Mesendoderm (in vitro differentiated cells): ENCODE measurements at regions not wholly inside any gene's neighbourhood (a gene's known extent, or its start where the extent isn't known, plus 50 kb on each side); places are given as distances from the start of the nearest gene placed in this dataset.
"Not testable (repeated sequence)": the region's sequence is repeated elsewhere in the genome, so short reads cannot be mapped to it uniquely, and the experiment has no call there.

Experiments used
- DNase-seq: peaks from one replicate; pipeline ENCODE4 v3.0.0; 2013
- H2AK5ac ChIP-seq: 2 replicates; pipeline ENCODE4 v1.6.1; 2013; ENCODE audit warnings: low read length, inconsistent platforms
- H2BK120ac ChIP-seq: 2 replicates; pipeline ENCODE4 v1.6.1; 2013; ENCODE audit warnings: low read depth, mild to moderate bottlenecking, low read length, moderate library complexity, mixed read lengths
- H2BK15ac ChIP-seq: replicated peaks from 2 replicates; pipeline ENCODE4 v1.6.1; 2013; ENCODE audit warnings: low read depth, mild to moderate bottlenecking, moderate library complexity
- H2BK5ac ChIP-seq: 2 replicates; pipeline ENCODE4 v1.6.1; 2013; ENCODE audit warnings: low read length, inconsistent platforms
- H3K18ac ChIP-seq: 2 replicates; pipeline ENCODE4 v1.6.1; 2013; ENCODE audit warnings: mild to moderate bottlenecking, low read length, mixed read lengths
- H3K23ac ChIP-seq: one replicate; pipeline ENCODE4 v1.6.1; 2013; ENCODE audit warnings: low read length
- H3K27ac ChIP-seq: 2 replicates; pipeline ENCODE4 v1.5.1; 2013; ENCODE audit warnings: low read depth, mild to moderate bottlenecking, inconsistent platforms, low read length, moderate library complexity
- H3K27me3 ChIP-seq: 2 replicates; pipeline ENCODE4 v1.6.1; 2013; ENCODE audit warnings: low read length, control low read depth, mild to moderate bottlenecking, inconsistent platforms; ENCODE audit not compliant: insufficient read depth, poor library complexity
- H3K36me3 ChIP-seq: 2 replicates; pipeline ENCODE4 v1.6.1; 2013; ENCODE audit warnings: low read length, inconsistent platforms; ENCODE audit not compliant: control insufficient read depth, insufficient read depth
- H3K4ac ChIP-seq: one replicate; pipeline ENCODE4 v1.6.1; 2013; ENCODE audit warnings: low read depth, mild to moderate bottlenecking, low read length, moderate library complexity
- H3K4me1 ChIP-seq: 2 replicates; pipeline ENCODE4 v1.6.1; 2013; ENCODE audit warnings: low read depth, low read length, inconsistent platforms; ENCODE audit not compliant: control insufficient read depth
- H3K4me2 ChIP-seq: 2 replicates; pipeline ENCODE4 v1.6.1; 2013; ENCODE audit warnings: low read length
- H3K4me3 ChIP-seq: 2 replicates; pipeline ENCODE4 v1.5.1; 2013; ENCODE audit warnings: mild to moderate bottlenecking, low read length
- H3K56ac ChIP-seq: one replicate; pipeline ENCODE4 v1.6.1; 2013; ENCODE audit warnings: low read length
- H3K79me1 ChIP-seq: 2 replicates; pipeline ENCODE4 v1.6.1; 2013; ENCODE audit warnings: low read length, inconsistent platforms
- H3K79me2 ChIP-seq: 2 replicates; pipeline ENCODE4 v1.6.1; 2013; ENCODE audit warnings: mild to moderate bottlenecking, low read length; ENCODE audit not compliant: control insufficient read depth, insufficient read depth
- H3K9ac ChIP-seq: 2 replicates; pipeline ENCODE4 v1.6.1; 2013; ENCODE audit warnings: low read length, inconsistent platforms
- H4K5ac ChIP-seq: one replicate; pipeline ENCODE4 v1.6.1; 2013; ENCODE audit warnings: low read length
- H4K8ac ChIP-seq: one replicate; pipeline ENCODE4 v1.6.1; 2013; ENCODE audit warnings: low read depth, mild to moderate bottlenecking, control low read depth, low read length, moderate library complexity
- WGBS: extraction: QIAGEN DNeasy Blood & Tissue Kit; methylation state at CpG from one replicate; pipeline ENCODE4 v1.1.7; 2013; ENCODE audit warnings: low lambda C conversion rate, missing lambda C conversion rate; ENCODE audit not compliant: insufficient coverage; ENCODE audit errors: extremely low coverage; 5-methylcytosine and 5-hydroxymethylcytosine counted together

DNA sequence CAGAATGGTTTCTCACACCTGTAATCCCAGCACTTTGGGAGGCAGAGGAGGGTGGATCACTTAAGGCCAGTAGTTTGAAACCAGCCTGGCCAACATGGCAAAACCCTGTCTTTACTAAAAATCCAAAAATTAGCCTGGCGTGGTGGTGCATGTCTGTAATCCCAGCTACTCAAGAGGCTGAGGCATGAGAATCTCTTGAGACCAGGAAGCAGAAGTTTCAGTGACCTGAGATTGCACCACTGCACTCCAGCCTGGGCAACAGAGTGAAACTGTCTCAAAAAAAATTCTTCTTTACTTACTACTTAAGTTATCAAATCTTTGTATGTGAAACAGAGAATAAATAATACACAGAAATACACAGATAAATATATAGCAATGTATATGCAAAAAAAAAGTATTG is 210.2 kb upstream of the NRG3 start:
- DNase-seq, H3K23ac ChIP-seq, H3K79me1 ChIP-seq, H3K36me3 ChIP-seq, H3K4ac ChIP-seq, H3K18ac ChIP-seq, H2BK15ac ChIP-seq, H2AK5ac ChIP-seq, H3K4me1 ChIP-seq, H4K5ac ChIP-seq, H3K4me2 ChIP-seq, H3K79me2 ChIP-seq, H3K56ac ChIP-seq, H3K9ac ChIP-seq, H3K27me3 ChIP-seq, H2BK5ac ChIP-seq, H2BK120ac ChIP-seq, H4K8ac ChIP-seq, H3K4me3 ChIP-seq, H3K27ac ChIP-seq: not testable (repeated sequence)
- WGBS, result no CpG with 5 or more reads among the region's 1 CpG

- Histone ChIP-seq H2BK5ac (no peak overlapping the region), H3K4ac (no peak overlapping the region), H3K23ac (no peak overlapping the region), H3K18ac (no peak overlapping the region), H3K9ac (no peak overlapping the region), H3K79me2 (no peaks in the 10 kb centered on the region), H3K27me3 (no peaks in the 10 kb centered on the region), H2AK5ac (no peak overlapping the region), H2BK15ac (no peak overlapping the region), H3K4me1 (no peaks in the 10 kb centered on the region), H3K36me3 (no peaks in the 10 kb centered on the region), H3K56ac (no peak overlapping the region), H3K4me2 (no peak overlapping the region), H4K8ac (no peak overlapping the region), H4K5ac (no peak overlapping the region), H2BK120ac (no peak overlapping the region), H3K27ac (no peak overlapping the region), H3K4me3 (no peak overlapping the region), H3K79me1 (no peaks in the 10 kb centered on the region)
- WGBS, result no CpG with 5 or more reads among the region's 4 CpGs
- DNase-seq, result no peak
These were observed 200.1 kb upstream of the NRG3 start for GRCh38 chr10:81674941-81675340.

DNA sequence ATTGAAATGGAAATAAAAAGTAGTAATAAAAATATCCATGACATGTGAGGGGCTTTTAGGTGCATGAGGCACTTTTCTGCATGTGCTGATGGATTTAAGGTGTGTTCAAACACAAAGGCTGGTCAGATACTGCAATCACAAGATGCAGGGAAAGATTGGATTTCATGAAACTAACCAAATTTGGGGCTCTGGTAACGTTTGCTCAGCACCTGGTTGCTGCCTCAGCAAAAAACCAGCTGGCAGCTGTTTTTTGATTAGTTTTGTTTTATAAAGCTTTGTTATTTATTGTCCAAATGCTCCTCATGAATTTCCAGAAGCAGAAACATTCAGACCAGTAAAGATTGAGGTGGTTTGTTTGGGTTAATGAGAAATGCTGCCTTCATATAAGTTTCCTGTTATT is 195.7 kb upstream of the NRG3 start:
- Histone ChIP-seq H3K79me1 (no peaks in the 10 kb centered on the region), H3K18ac (no peak overlapping the region), H4K5ac (no peak overlapping the region), H3K4me3 (no peak overlapping the region), H3K23ac (no peak overlapping the region), H2AK5ac (no peak overlapping the region), H2BK120ac (no peak overlapping the region), H2BK5ac (no peak overlapping the region), H3K27me3 (no peaks in the 10 kb centered on the region), H4K8ac (no peak overlapping the region), H3K36me3 (no peaks in the 10 kb centered on the region), H3K4me2 (no peak overlapping the region), H3K4ac (no peak overlapping the region), H3K79me2 (no peaks in the 10 kb centered on the region), H3K9ac (no peak overlapping the region), H3K27ac (no peak overlapping the region), H3K56ac (no peak overlapping the region), H3K4me1 (no peaks in the 10 kb centered on the region), H2BK15ac (no peak overlapping the region)
- no peak for DNase-seq
- no CpG with 5 or more reads among the region's 1 CpG for whole genome bisulfite sequencing

DNA sequence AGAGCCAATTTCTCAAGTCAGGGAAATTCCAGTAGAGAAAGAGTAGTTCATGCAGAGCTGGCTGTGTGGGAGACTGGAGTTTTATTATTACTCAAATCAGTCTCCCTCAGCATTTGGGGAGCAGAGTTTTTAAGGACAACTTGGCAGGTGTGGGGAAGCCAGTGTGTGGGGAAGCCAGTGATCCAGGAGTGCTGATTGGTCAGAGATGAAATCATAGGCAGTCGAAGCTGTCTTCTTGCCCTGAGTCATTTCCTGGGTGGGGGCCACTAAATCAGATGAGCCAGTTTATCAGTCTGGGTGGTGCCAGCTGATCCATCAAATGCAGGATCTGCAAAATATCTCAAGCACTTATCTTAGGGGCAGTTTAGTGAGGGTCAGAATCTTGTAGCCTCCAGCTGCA is 194.6 kb upstream of the NRG3 start:
- WGBS, result no CpG with 5 or more reads among the region's 1 CpG
- Histone ChIP-seq H3K27ac (no peak overlapping the region), H2AK5ac (no peak overlapping the region), H2BK5ac (no peak overlapping the region), H3K4ac (no peak overlapping the region), H4K5ac (no peak overlapping the region), H3K56ac (no peak overlapping the region), H3K4me2 (no peak overlapping the region), H2BK15ac (no peak overlapping the region), H2BK120ac (no peak overlapping the region), H3K27me3 (no peaks in the 10 kb centered on the region), H3K9ac (no peak overlapping the region), H3K4me1 (no peaks in the 10 kb centered on the region), H3K36me3 (no peaks in the 10 kb centered on the region), H3K4me3 (no peak overlapping the region), H3K79me2 (no peaks in the 10 kb centered on the region), H3K18ac (no peak overlapping the region), H3K79me1 (no peaks in the 10 kb centered on the region), H4K8ac (no peak overlapping the region), H3K23ac (no peak overlapping the region)
- DNase-seq, result no peak

DNA sequence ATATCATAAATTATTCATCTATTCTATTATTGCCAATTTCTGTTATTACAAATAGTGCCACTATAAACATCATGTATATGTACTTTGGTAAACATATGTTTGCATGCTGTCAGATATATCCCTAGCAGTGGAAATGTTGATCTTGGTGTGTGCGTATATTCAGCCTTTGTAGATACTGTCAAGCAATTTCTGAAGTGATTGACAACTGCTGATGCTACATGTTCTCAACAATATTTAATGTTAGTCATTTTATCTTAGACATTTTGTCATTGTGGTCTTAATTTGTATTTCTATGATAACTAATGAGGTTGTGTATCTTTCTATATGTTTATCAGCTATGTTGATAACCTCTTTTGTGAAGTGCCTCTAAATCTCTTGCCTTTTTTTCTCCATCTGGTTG is 186.5 kb upstream of the NRG3 start:
- H3K56ac ChIP-seq, result no peak overlapping the region
- H3K9ac ChIP-seq, result no peak overlapping the region
- H2BK120ac ChIP-seq, result no peak overlapping the region
- H3K27me3 ChIP-seq, result no peaks in the 10 kb centered on the region
- H3K36me3 ChIP-seq, result no peaks in the 10 kb centered on the region
- H4K5ac ChIP-seq, result no peak overlapping the region
- H3K4ac ChIP-seq, result no peak overlapping the region
- H3K4me3 ChIP-seq, result no peak overlapping the region
- H3K4me2 ChIP-seq, result no peak overlapping the region
- no peak overlapping the region for H3K23ac ChIP-seq
- no peaks in the 10 kb centered on the region for H3K79me1 ChIP-seq
- H3K79me2 ChIP-seq, result no peaks in the 10 kb centered on the region
- no peak overlapping the region for H3K18ac ChIP-seq
- DNase-seq, result no peak
- no peak overlapping the region for H2AK5ac ChIP-seq
- H3K27ac ChIP-seq, result no peak overlapping the region
- no peak overlapping the region for H4K8ac ChIP-seq
- WGBS, result no CpG with 5 or more reads among the region's 1 CpG
- no peak overlapping the region for H2BK15ac ChIP-seq
- no peak overlapping the region for H2BK5ac ChIP-seq
- H3K4me1 ChIP-seq, result no peaks in the 10 kb centered on the region

- Histone ChIP-seq H2BK15ac (no peak overlapping the region), H3K36me3 (no peaks in the 10 kb centered on the region), H4K8ac (no peak overlapping the region), H3K4me3 (no peak overlapping the region), H3K56ac (no peak overlapping the region), H3K4me1 (no peaks in the 10 kb centered on the region), H3K27me3 (no peaks in the 10 kb centered on the region), H3K79me2 (no peaks in the 10 kb centered on the region), H3K23ac (no peak overlapping the region), H3K4ac (no peak overlapping the region), H3K79me1 (no peaks in the 10 kb centered on the region), H4K5ac (no peak overlapping the region), H3K9ac (no peak overlapping the region), H3K4me2 (no peak overlapping the region), H2BK120ac (no peak overlapping the region), H3K27ac (no peak overlapping the region), H2BK5ac (no peak overlapping the region), H3K18ac (no peak overlapping the region), H2AK5ac (no peak overlapping the region)
- DNase-seq, result peak; percentile 69
- no CpG with 5 or more reads among the region's 9 CpGs for WGBS
These were observed 178.2 kb upstream of the NRG3 start for GRCh38 chr10:81696609-81697388.
